Endothelial cell of umbilical vein (primary cell): ENCODE measurements at regions not wholly inside any gene's neighbourhood (a gene's known extent, or its start where the extent isn't known, plus 50 kb on each side); places are given as distances from the start of the nearest gene placed in this dataset.

ENCODE experiments used
- EZH2 ChIP-seq: IDR thresholded peaks from 2 replicates; pipeline ENCODE4 v1.6.1; 2012; ENCODE audit warnings: borderline replicate concordance, low read depth, mild to moderate bottlenecking, moderate library complexity, low read length, inconsistent platforms; ENCODE audit not compliant: severe bottlenecking
- FOS ChIP-seq: IDR thresholded peaks from 2 replicates; pipeline ENCODE4 v1.6.1; 2011; ENCODE audit warnings: mild to moderate bottlenecking, low read length, moderate library complexity, borderline replicate concordance; ENCODE audit not compliant: insufficient read depth
- JUN ChIP-seq: IDR thresholded peaks from 2 replicates; pipeline ENCODE4 v1.6.1; 2011; ENCODE audit warnings: borderline replicate concordance, low read depth; ENCODE audit not compliant: insufficient read length, insufficient read depth
- MAX ChIP-seq: IDR thresholded peaks from 2 replicates; pipeline ENCODE4 v1.6.1; 2011; ENCODE audit not compliant: insufficient read depth, insufficient read length
- POLR2A ChIP-seq: IDR thresholded peaks from 2 replicates; pipeline ENCODE4 v1.6.1; 2012; ENCODE audit warnings: low read depth, mild to moderate bottlenecking, control low read depth, low read length
- TF ChIP-seq, protein P1 (sequence below), 2 donors: IDR thresholded peaks; 1 replicate in 1 of 2; 2 replicates in 1 of 2; pipeline ENCODE4 v1.5.1; 2011; ENCODE audit warnings: low read length in 2 of 2, mild to moderate bottlenecking in 2 of 2, moderate library complexity in 2 of 2, control low read depth in 1 of 2, inconsistent platforms in 1 of 2, low read depth in 1 of 2; ENCODE audit not compliant: insufficient read depth in 1 of 2; ENCODE audit errors: extremely low read depth in 1 of 2

DNA sequence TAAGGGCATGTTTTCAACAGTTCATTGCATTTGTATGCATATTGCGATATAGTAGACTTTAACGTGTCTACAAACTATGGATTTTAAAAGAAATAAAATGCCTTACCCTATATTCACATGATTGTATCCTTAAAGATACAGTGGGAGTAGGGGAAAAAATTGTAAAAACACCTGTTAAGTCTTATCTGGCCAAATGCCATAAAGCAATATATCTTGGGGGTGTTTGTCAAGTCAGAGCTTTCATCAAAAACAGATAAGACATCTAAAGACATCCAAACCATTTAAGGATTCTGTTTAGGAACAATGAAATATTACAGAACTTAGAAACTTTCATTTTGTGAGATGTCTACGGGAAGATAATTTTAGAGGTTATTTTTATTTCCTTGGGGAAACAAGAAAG, 152.3 kb downstream of the AASDH start:
- no peak for TF ChIP-seq FOS
- no peak for TF ChIP-seq MAX
- TF ChIP-seq, protein P1, sequence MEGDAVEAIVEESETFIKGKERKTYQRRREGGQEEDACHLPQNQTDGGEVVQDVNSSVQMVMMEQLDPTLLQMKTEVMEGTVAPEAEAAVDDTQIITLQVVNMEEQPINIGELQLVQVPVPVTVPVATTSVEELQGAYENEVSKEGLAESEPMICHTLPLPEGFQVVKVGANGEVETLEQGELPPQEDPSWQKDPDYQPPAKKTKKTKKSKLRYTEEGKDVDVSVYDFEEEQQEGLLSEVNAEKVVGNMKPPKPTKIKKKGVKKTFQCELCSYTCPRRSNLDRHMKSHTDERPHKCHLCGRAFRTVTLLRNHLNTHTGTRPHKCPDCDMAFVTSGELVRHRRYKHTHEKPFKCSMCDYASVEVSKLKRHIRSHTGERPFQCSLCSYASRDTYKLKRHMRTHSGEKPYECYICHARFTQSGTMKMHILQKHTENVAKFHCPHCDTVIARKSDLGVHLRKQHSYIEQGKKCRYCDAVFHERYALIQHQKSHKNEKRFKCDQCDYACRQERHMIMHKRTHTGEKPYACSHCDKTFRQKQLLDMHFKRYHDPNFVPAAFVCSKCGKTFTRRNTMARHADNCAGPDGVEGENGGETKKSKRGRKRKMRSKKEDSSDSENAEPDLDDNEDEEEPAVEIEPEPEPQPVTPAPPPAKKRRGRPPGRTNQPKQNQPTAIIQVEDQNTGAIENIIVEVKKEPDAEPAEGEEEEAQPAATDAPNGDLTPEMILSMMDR (IDR thresholded peaks at IDR 0.05; ENCODE audit: extremely low read depth in 1 of 2, insufficient read depth in 1 of 2, low read depth in 1 of 2, low read length in 2 of 2) = no peak
- no peak for TF ChIP-seq EZH2
- no peak for TF ChIP-seq JUN
- TF ChIP-seq POLR2A = no peak
